Thyroid gland (tissue), 4 donors: ENCODE measurements at regions not wholly inside any gene's neighbourhood (a gene's known extent, or its start where the extent isn't known, plus 50 kb on each side); places are given as distances from the start of the nearest gene placed in this dataset.

Experiments
- DNase-seq, 2 donors: peaks; one replicate each; pipeline ENCODE4 v3.0.0-alpha.2; 2019
- H3K27ac ChIP-seq, 3 donors: fragments of 200-600 bp; sonication (generic); 1 replicate in 2 of 3; 2 replicates in 1 of 3; pipeline ENCODE4 v1.5.1; 2016 to 2019; ENCODE audit warnings: mild to moderate bottlenecking in 1 of 3, moderate library complexity in 1 of 3
- H3K27me3 ChIP-seq: fragments of 200-600 bp; sonication (generic); one replicate; pipeline ENCODE4 v1.5.1; 2019
- H3K36me3 ChIP-seq, 2 donors: fragments of 200-600 bp; sonication (generic); one replicate each; pipeline ENCODE4 v1.5.1; 2016 to 2019
- H3K4me1 ChIP-seq, 2 donors: fragments of 200-600 bp; sonication (generic); one replicate each; pipeline ENCODE4 v1.5.1; 2017 to 2019
- H3K4me3 ChIP-seq, 3 donors: fragments of 200-600 bp; sonication (generic); replicated peaks in 1 of 3; 1 replicate in 2 of 3; 2 replicates in 1 of 3; pipeline ENCODE4 v1.5.1; 2016; ENCODE audit warnings: mild to moderate bottlenecking in 1 of 3
- H3K9me3 ChIP-seq: fragments of 200-600 bp; sonication (generic); one replicate; pipeline ENCODE4 v1.5.1; 2017
- CTCF ChIP-seq, 6 experiments: fragments of 200-600 bp in 3 of 6; fragments of 450-650 bp in 3 of 6; sonication (generic) in 3 of 6; IDR thresholded peaks; one replicate each; pipeline ENCODE4 v1.5.1; 2016 to 2019; ENCODE audit warnings: antibody characterized with exemption in 6 of 6, mild to moderate bottlenecking in 2 of 6, inconsistent platforms in 1 of 6, moderate library complexity in 1 of 6
- POLR2A ChIP-seq, 2 donors: fragments of 450-650 bp; IDR thresholded peaks; one replicate each; pipeline ENCODE4 v1.6.1; 2017; ENCODE audit warnings: antibody characterized with exemption in 2 of 2, mild to moderate bottlenecking in 2 of 2, moderate library complexity in 1 of 2
- WGBS, 2 donors: methylation state at CpG; one replicate each; pipeline ENCODE4 v1.1.5; 2017; 5-methylcytosine and 5-hydroxymethylcytosine counted together
- intact Hi-C: fragments of 100-400 bp; cut with DNase I; formaldehyde crosslinking; loops from one replicate; pipeline ENCODE4 v1.15.1; 2023

GRCh38 chr13:73956795-73957408, 177.3 kb downstream of the KLF12 start:
- 85 to 92% methylated on average over 1 of the region's 1 CpG for WGBS, 2 donors
- H3K27me3 ChIP-seq = no peaks in the 10 kb centered on the region
- peaks cover 3 to 5% of the 10 kb centered on the region in 2 donors for H3K4me1 ChIP-seq
- TF ChIP-seq POLR2A (IDR thresholded peaks at IDR 0.05) (no peak), CTCF (IDR thresholded peaks at IDR 0.05) (no peak)
- H3K36me3 ChIP-seq = no peaks in the 10 kb centered on the region
- H3K27ac ChIP-seq = no peak overlapping the region
- intact Hi-C loops = no loop called here
- H3K9me3 ChIP-seq = no peaks in the 10 kb centered on the region
- DNase-seq = no peak
- H3K4me3 ChIP-seq = no peak overlapping the region

GRCh38 chr13:73955977-73956500, 178.2 kb downstream of the KLF12 start:
- no peaks in the 10 kb centered on the region for H3K27me3 ChIP-seq
- WGBS, 2 donors = 71 to 82% methylated on average over 2 of the region's 2 CpGs
- H3K27ac ChIP-seq = no peak overlapping the region
- intact Hi-C loops = no loop called here
- no peaks in the 10 kb centered on the region for H3K36me3 ChIP-seq
- no peaks in the 10 kb centered on the region for H3K9me3 ChIP-seq
- peaks cover 0 to 5% of the 10 kb centered on the region in 2 donors for H3K4me1 ChIP-seq
- no peak overlapping the region for H3K4me3 ChIP-seq
- no peak for DNase-seq
- TF ChIP-seq CTCF (IDR thresholded peaks at IDR 0.05) = no peak
- TF ChIP-seq POLR2A (IDR thresholded peaks at IDR 0.05) = no peak

GRCh38 chr13:73954808-73955207, 179.4 kb downstream of the KLF12 start:
- TF ChIP-seq CTCF (IDR thresholded peaks at IDR 0.05) (no peak), POLR2A (IDR thresholded peaks at IDR 0.05) (no peak)
- WGBS, 2 donors = 96 to 100% methylated on average over 1 of the region's 1 CpG
- Histone ChIP-seq H3K27ac (no peak overlapping the region), H3K36me3 (no peaks in the 10 kb centered on the region), H3K4me1 (no peaks in the 10 kb centered on the region), H3K4me3 (no peak overlapping the region), H3K27me3 (no peaks in the 10 kb centered on the region), H3K9me3 (no peaks in the 10 kb centered on the region)
- no peak for DNase-seq
- intact Hi-C loops = no loop called here

GRCh38 chr13:73952648-73953047, 181.6 kb downstream of the KLF12 start:
- Histone ChIP-seq H3K36me3 (no peaks in the 10 kb centered on the region), H3K4me1 (no peaks in the 10 kb centered on the region), H3K27ac (no peak overlapping the region), H3K4me3 (no peak overlapping the region), H3K27me3 (no peaks in the 10 kb centered on the region), H3K9me3 (no peaks in the 10 kb centered on the region)
- intact Hi-C loops = no loop called here
- no peak for TF ChIP-seq POLR2A (IDR thresholded peaks at IDR 0.05)
- TF ChIP-seq CTCF (IDR thresholded peaks at IDR 0.05) = no peak
- 91 to 98% methylated on average over 4 of the region's 4 CpGs for WGBS, 2 donors
- no peak for DNase-seq

- Histone ChIP-seq H3K4me3 (no peak overlapping the region), H3K4me1 (no peaks in the 10 kb centered on the region), H3K36me3 (no peaks in the 10 kb centered on the region), H3K9me3 (no peaks in the 10 kb centered on the region), H3K27me3 (no peaks in the 10 kb centered on the region), H3K27ac (no peak overlapping the region)
- DNase-seq = no peak
- 68 to 77% methylated on average over 1 of the region's 1 CpG for WGBS, 2 donors
- TF ChIP-seq CTCF (IDR thresholded peaks at IDR 0.05) = no peak
- intact Hi-C loops = no loop called here
Observed at GRCh38 chr13:73948848-73949529, 185.2 kb downstream of the KLF12 start.
